ENCODE measurements at regions not wholly inside any gene's neighbourhood (a gene's known extent, or its start where the extent isn't known, plus 50 kb on each side); places are given as distances from the start of the nearest gene placed in this dataset.
A peak's percentile ranks its signal among the peaks of the same experiment; 100 is the strongest.

GRCh38 chr4:20412072-20412471, 160.4 kb downstream of the SLIT2 start:
- DNase-seq, result no peak

- no peak for DNase-seq
Observed at GRCh38 chr4:20416800-20417199, 165.1 kb downstream of the SLIT2 start.

GRCh38 chr4:20418861-20419451, 167.3 kb downstream of the SLIT2 start:
- peak; percentile 23 for DNase-seq

GRCh38 chr4:20420916-20421602, 169.4 kb downstream of the SLIT2 start:
- no peak for DNase-seq

GRCh38 chr4:20421603-20421985, 169.9 kb downstream of the SLIT2 start:
- no peak for DNase-seq

- DNase-seq, result no peak
Observed at GRCh38 chr4:20422398-20422797, 170.7 kb downstream of the SLIT2 start.

GRCh38 chr4:20423420-20423819, 171.7 kb downstream of the SLIT2 start:
- DNase-seq, result no peak

GRCh38 chr4:20426028-20426427, 174.3 kb downstream of the SLIT2 start:
- no peak for DNase-seq

- no peak for DNase-seq
Observed at GRCh38 chr4:20428436-20429160, 176.9 kb downstream of the SLIT2 start.

GRCh38 chr4:20430259-20430941, 178.7 kb downstream of the SLIT2 start:
- no peak for DNase-seq

GRCh38 chr4:20431543-20431951, 179.8 kb downstream of the SLIT2 start:
- DNase-seq, result no peak

- DNase-seq, result no peak
Observed at GRCh38 chr4:20432088-20432487, 180.4 kb downstream of the SLIT2 start.

GRCh38 chr4:20433097-20433705, 181.5 kb downstream of the SLIT2 start:
- DNase-seq, result no peak

- no peak for DNase-seq
Observed at GRCh38 chr4:20440170-20440569, 188.5 kb downstream of the SLIT2 start.

GRCh38 chr4:20443015-20443805, 191.5 kb downstream of the SLIT2 start:
- no peak for DNase-seq

GRCh38 chr4:20444599-20445337, 193.1 kb downstream of the SLIT2 start:
- no peak for DNase-seq

GRCh38 chr4:20445933-20446723, 194.4 kb downstream of the SLIT2 start:
- no peak for DNase-seq

- no peak for DNase-seq
Observed at GRCh38 chr4:20447103-20447502, 195.4 kb downstream of the SLIT2 start.

- DNase-seq, result no peak
Observed at GRCh38 chr4:20451986-20452385, 200.3 kb downstream of the SLIT2 start.

- no peak for DNase-seq
Observed at GRCh38 chr4:20454515-20454914, 202.8 kb downstream of the SLIT2 start.

GRCh38 chr4:20456407-20456806, 204.7 kb downstream of the SLIT2 start:
- DNase-seq, result no peak

All from GF-D8 (cell line).